ENCODE measurements at regions not wholly inside any gene's neighbourhood (a gene's known extent, or its start where the extent isn't known, plus 50 kb on each side); places are given as distances from the start of the nearest gene placed in this dataset.

DNA sequence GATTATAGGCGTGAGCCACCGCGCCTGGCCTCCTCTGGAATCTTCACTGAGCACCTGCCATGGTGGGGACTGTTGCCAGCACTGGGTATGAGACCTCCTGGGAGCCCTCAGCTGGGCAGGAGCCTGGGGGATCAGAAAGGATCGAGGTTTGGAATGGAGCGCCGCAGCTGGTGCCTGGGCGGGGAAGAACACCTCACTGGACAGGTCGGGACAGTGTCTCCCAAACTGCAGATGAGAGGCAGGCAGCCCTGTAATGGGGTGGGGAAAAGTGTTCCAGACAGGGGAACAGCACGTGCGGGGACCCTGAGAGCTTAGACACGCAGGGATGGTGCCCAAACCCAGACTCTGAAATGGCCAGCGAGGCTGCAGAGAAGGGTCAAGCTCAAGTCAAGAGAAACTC, 150.9 kb upstream of the C1orf174 start:
- intact Hi-C loops (cut with DNase I, micrococcal nuclease), result no loop called here
- ATAC-seq (no peak), DNase-seq (no peak)
- Histone ChIP-seq H3K4me3 (no peak overlapping the region), H3K9me3 (no peaks in the 10 kb centered on the region), H3K4me1 (ENCODE audit: low read depth) (no peaks in the 10 kb centered on the region), H3K36me3 (ENCODE audit: low read depth) (no peaks in the 10 kb centered on the region)
- TF ChIP-seq, protein P1, sequence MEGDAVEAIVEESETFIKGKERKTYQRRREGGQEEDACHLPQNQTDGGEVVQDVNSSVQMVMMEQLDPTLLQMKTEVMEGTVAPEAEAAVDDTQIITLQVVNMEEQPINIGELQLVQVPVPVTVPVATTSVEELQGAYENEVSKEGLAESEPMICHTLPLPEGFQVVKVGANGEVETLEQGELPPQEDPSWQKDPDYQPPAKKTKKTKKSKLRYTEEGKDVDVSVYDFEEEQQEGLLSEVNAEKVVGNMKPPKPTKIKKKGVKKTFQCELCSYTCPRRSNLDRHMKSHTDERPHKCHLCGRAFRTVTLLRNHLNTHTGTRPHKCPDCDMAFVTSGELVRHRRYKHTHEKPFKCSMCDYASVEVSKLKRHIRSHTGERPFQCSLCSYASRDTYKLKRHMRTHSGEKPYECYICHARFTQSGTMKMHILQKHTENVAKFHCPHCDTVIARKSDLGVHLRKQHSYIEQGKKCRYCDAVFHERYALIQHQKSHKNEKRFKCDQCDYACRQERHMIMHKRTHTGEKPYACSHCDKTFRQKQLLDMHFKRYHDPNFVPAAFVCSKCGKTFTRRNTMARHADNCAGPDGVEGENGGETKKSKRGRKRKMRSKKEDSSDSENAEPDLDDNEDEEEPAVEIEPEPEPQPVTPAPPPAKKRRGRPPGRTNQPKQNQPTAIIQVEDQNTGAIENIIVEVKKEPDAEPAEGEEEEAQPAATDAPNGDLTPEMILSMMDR (IDR thresholded peaks at IDR 0.05), result no peak

DNA sequence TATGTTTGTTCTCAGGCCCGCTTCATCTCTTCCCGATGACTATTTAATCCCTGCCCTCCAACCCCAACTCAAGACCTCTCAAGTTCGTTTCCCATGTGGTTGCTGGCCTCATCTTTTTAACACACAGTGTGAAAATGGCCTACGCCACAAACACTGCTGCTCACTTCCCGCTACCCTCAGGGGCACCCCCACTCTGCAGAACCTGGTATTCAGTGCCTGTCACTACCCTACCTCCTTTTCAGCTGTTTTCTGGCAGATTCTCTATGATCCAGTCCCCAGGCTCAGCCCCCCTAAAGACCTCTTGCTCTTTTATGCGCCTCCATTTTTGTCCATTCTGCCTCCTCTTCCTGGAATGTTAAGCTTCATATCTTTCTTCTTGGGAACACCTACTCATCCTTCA, 152.6 kb upstream of the C1orf174 start:
- Histone ChIP-seq H3K36me3 (ENCODE audit: low read depth) (no peaks in the 10 kb centered on the region), H3K4me3 (no peak overlapping the region), H3K9me3 (no peaks in the 10 kb centered on the region), H3K4me1 (ENCODE audit: low read depth) (no peaks in the 10 kb centered on the region)
- intact Hi-C loops (cut with DNase I, micrococcal nuclease), result no loop called here
- TF ChIP-seq, protein P1 (IDR thresholded peaks at IDR 0.05), result no peak
- ATAC-seq (no peak), DNase-seq (no peak)

DNA sequence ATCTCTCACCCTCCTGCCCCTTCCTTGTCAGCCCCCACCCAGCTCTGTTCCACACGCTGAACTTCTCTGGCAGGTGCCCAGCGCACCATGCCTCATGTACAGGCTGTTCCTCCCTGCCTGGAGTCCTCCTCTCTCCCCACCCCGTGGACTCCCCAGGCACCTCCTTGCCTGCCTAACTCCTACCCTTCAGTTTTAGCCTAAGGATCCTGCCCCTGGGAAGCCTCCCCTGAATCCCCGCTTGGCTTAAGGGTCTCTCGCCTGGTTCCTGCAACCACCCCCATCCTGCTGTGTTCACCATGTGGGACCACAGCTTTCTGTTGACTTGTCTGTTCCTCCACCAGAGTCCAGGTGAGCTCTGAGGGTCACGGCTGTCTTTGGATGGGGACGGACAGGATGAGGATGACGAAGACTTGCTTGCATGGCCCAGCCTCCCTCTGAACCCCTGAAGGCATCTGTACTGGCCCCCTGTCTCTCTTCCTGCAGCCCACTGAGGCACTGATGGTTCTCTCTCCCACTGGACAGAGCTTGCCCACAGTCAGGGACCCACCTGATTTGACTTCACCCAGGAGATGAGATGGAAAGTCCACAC, 153.2 kb upstream of the C1orf174 start:
- intact Hi-C loops (cut with DNase I, micrococcal nuclease), result no loop called here
- no peak for ATAC-seq
- no peaks in the 10 kb centered on the region for H3K4me1 ChIP-seq (ENCODE audit: low read depth)
- H3K36me3 ChIP-seq (ENCODE audit: low read depth), result no peaks in the 10 kb centered on the region
- H3K4me3 ChIP-seq, result no peak overlapping the region
- no peak for DNase-seq
- no peaks in the 10 kb centered on the region for H3K9me3 ChIP-seq
- TF ChIP-seq, protein P1 (IDR thresholded peaks at IDR 0.05), result no peak

DNA sequence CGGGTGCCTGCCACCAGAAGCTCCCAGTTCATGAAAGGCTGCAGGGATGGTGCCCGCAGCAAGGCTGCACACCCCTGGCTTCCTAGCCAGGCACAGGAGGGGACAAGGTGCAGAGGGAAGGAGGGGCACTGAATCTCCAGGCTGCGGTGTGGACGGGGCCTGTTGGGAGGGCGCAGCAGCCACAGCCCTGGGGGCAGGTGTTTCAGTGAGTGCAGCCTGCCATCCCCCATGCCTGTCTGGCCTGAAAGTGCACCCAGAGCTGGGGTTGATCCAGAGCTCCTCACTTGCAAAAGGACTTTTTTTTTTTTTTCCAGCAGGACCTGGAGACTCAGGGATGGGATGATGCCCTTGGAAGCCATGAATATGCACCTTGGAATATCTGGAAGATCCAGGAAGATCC, 153.7 kb upstream of the C1orf174 start:
- no peak for DNase-seq
- Histone ChIP-seq H3K36me3 (ENCODE audit: low read depth) (no peaks in the 10 kb centered on the region), H3K4me3 (no peak overlapping the region), H3K9me3 (no peaks in the 10 kb centered on the region), H3K4me1 (ENCODE audit: low read depth) (no peaks in the 10 kb centered on the region)
- ATAC-seq, result no peak
- TF ChIP-seq, protein P1 (IDR thresholded peaks at IDR 0.05), result no peak
- intact Hi-C loops (cut with DNase I, micrococcal nuclease), result no loop called here

DNA sequence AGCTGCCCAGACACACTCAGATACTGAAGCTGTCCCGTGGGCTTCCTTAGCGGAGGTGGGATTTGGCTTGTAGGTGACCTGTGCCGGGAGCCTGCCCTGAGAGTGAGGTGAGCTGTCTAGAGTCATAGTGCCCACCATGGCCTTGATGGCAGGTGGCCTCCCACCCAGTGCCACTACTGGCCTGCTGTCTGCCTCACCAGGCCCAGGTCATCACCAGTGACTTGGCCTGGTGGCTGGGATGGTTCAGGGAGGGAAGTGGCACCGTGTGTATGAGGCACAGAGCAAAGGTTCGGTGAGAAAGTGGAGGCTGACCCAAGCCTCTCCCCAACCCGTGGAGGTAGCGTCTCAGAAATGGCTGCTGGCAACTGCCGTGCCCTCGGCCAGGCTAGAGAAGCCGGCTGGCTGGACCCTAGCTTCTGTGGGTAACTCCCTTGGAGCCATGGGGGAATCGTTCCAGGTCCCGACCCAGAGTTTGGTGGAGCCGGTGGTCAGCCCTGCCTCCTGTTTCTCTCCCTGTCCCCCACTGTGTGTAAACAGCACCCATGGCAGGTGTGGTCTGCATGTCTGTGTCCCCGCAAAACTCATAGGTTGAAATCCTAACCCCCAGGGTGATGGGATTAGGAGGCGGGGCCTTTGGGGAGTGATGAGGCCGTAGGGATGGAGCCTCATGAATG, 155.4 kb upstream of the C1orf174 start:
- no peak for DNase-seq
- intact Hi-C loops (cut with DNase I, micrococcal nuclease), result no loop called here
- H3K9me3 ChIP-seq, result no peaks in the 10 kb centered on the region
- TF ChIP-seq, protein P1 (IDR thresholded peaks at IDR 0.05), result no peak
- no peaks in the 10 kb centered on the region for H3K4me1 ChIP-seq (ENCODE audit: low read depth)
- ATAC-seq, result no peak
- H3K36me3 ChIP-seq (ENCODE audit: low read depth), result no peaks in the 10 kb centered on the region
- no peak overlapping the region for H3K4me3 ChIP-seq

Measured in mucosa of descending colon (tissue), 3 donors.